GM12873 (cell line): ENCODE measurements at regions not wholly inside any gene's neighbourhood (a gene's known extent, or its start where the extent isn't known, plus 50 kb on each side); places are given as distances from the start of the nearest gene placed in this dataset.

ENCODE experiments used
- CTCF ChIP-seq: IDR thresholded peaks from 2 replicates; pipeline ENCODE4 v1.5.1; 2012; ENCODE audit warnings: low read depth, mild to moderate bottlenecking, moderate library complexity, low read length, control low read depth; ENCODE audit not compliant: insufficient read depth; ENCODE audit errors: missing control alignments

GRCh38 chr5:124021776-124022175, 509.8 kb downstream of the CSNK1G3 start:
- TF ChIP-seq CTCF = no peak

- no peak for TF ChIP-seq CTCF
Observed at GRCh38 chr5:124021066-124021641, 509.2 kb downstream of the CSNK1G3 start.

GRCh38 chr5:124007675-124008398, 495.9 kb downstream of the CSNK1G3 start:
- TF ChIP-seq CTCF = no peak

- no peak for TF ChIP-seq CTCF
Observed at GRCh38 chr5:124001036-124001615, 489.1 kb downstream of the CSNK1G3 start.

- no peak for TF ChIP-seq CTCF
Observed at GRCh38 chr5:124000538-124000937, 488.6 kb downstream of the CSNK1G3 start.

GRCh38 chr5:123997462-123998215, 485.7 kb downstream of the CSNK1G3 start:
- no peak for TF ChIP-seq CTCF

- TF ChIP-seq CTCF = no peak
Observed at GRCh38 chr5:123997064-123997461, 485.1 kb downstream of the CSNK1G3 start.
